GM12891 (cell line): ENCODE measurements at regions not wholly inside any gene's neighbourhood (a gene's known extent, or its start where the extent isn't known, plus 50 kb on each side); places are given as distances from the start of the nearest gene placed in this dataset.
"Not testable (repeated sequence)": the region's sequence is repeated elsewhere in the genome, so short reads cannot be mapped to it uniquely, and the experiment has no call there.

ENCODE experiments used
- DNase-seq: peaks from one replicate; pipeline ENCODE4 v3.0.0; 2011; ENCODE audit warnings: low spot score; ENCODE audit not compliant: insufficient read length
- FAIRE-seq: peaks from 2 replicates; lab custom pipeline; 2011; peaks lifted over from hg19 to GRCh38; lab: Jason Lieb, UNC
- PAX5 ChIP-seq: IDR thresholded peaks from 2 replicates; pipeline ENCODE4 v1.6.1; 2011; ENCODE audit warnings: low read length, moderate library complexity, mild to moderate bottlenecking; ENCODE audit not compliant: insufficient read depth, severe bottlenecking
- POLR2A ChIP-seq: IDR thresholded peaks from 2 replicates; pipeline ENCODE4 v1.6.1; 2011; ENCODE audit warnings: low read depth, low read length, control low read depth
- POLR2AphosphoS5 ChIP-seq: IDR thresholded peaks from 2 replicates; pipeline ENCODE4 v1.6.1; 2011; ENCODE audit warnings: low read depth, low read length, control low read depth
- POU2F2 ChIP-seq: IDR thresholded peaks from 2 replicates; pipeline ENCODE4 v1.6.1; 2011; ENCODE audit warnings: low read depth, mild to moderate bottlenecking, control low read depth, low read length, moderate library complexity
- SPI1 ChIP-seq: IDR thresholded peaks from 2 replicates; pipeline ENCODE4 v1.6.1; 2011; ENCODE audit warnings: low read depth, low read length, control low read depth
- TAF1 ChIP-seq: IDR thresholded peaks from 2 replicates; pipeline ENCODE4 v1.6.1; 2011; ENCODE audit warnings: low read depth, low read length, control low read depth

DNA sequence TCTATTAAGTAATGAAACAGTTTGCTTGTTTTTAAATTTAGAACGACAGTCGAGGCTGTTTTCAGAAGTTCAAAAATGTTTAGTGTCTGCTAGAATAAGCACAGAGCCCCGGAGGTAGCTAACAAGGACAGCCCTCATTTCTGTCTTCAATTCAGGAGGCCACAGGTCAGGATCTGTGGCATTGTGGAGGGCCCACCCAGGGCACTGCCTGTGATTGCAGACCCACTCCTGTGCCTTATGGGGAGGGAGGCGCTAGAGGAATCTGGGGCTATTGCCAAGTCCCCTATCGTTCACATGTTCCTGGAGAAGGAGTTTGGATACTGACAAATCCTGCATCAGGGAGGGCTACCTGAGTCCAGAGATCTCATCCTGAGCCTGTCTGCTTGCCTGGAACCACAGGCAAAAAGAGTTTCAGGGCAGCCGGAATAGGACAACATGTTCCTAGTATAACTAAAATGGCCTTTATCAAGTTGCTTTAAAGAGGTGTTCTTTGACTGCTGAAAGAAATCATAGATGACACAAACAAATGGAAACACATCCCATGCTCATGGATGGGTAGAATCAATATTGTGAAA lies 141.5 kb upstream of the ROPN1 start:
- DNase-seq = no peak
- FAIRE-seq = no peak
- TF ChIP-seq PAX5 = no peak
- TF ChIP-seq POLR2A = no peak
- no peak for TF ChIP-seq POLR2AphosphoS5
- no peak for TF ChIP-seq TAF1
- no peak for TF ChIP-seq POU2F2
- no peak for TF ChIP-seq SPI1

DNA sequence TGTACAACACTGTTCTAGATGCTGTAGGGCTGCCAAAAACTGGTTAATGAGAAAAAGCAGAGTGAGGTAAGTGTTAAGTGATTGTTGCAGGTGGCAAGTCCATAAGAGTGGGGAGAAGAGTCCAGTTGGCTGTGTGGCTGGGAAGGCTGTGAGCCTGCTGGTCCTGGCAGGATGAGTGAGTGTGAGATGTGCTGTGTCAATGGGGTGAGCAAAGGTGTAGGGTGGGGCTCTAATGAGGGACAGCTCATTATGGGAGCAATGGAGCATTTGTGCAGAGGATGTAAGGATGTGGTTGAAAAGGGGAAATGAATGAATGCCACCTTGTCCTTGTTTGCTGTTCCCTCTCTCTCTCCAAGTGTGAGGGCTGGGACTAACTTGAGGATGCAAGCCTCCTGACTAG lies 145.3 kb upstream of the ROPN1 start:
- DNase-seq (no peak), FAIRE-seq (no peak)
- TF ChIP-seq PAX5 = no peak
- TF ChIP-seq POU2F2 = no peak
- TF ChIP-seq TAF1 = no peak
- TF ChIP-seq POLR2AphosphoS5 = no peak
- TF ChIP-seq POLR2A = no peak
- no peak for TF ChIP-seq SPI1

DNA sequence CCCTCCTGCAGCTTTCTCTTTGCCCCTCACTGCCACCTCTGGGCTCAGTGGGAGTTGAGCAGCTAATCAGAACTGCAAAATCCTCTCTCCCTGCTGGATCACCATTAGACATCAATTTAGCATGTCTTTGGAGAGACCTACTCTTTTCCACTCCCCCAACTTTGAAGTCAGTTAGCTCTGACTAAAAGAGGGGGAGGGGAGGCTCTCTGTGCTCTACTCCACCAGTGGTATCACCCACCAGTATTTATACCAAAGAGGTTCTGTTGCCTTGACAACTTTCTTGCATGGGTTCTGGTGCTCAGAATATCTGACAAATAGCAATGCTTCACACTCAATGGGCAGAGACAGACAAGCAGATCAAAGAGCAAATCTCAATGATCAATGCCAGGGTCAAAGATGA lies 146.2 kb upstream of the ROPN1 start:
- no peak for DNase-seq
- TF ChIP-seq PAX5 (no peak), SPI1 (no peak), POU2F2 (no peak), POLR2A (no peak), TAF1 (no peak), POLR2AphosphoS5 (no peak)
- no peak for FAIRE-seq

DNA sequence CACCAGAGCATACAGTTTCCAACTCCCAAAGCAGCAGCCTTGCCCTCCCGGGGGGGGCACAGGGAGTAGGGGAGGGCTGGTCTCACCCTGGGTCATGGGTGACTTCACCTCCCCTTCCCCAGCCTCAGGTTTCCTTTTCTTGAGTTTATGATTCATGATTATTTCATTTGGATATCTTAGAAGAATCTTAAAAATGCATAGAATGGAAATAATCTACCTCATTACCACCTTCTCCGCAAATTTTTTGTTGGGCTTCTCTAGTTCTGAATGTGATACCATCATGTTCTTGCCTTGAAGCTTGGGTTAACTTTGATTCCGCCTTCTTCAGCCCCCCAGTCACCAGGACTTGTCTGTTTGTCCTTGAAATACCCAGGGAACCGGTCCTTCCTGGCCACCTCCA lies 148.8 kb upstream of the ROPN1 start:
- DNase-seq (no peak), FAIRE-seq (no peak)
- TF ChIP-seq TAF1 = no peak
- TF ChIP-seq SPI1 = no peak
- TF ChIP-seq POLR2A = no peak
- TF ChIP-seq PAX5 = no peak
- TF ChIP-seq POU2F2 = no peak

DNA sequence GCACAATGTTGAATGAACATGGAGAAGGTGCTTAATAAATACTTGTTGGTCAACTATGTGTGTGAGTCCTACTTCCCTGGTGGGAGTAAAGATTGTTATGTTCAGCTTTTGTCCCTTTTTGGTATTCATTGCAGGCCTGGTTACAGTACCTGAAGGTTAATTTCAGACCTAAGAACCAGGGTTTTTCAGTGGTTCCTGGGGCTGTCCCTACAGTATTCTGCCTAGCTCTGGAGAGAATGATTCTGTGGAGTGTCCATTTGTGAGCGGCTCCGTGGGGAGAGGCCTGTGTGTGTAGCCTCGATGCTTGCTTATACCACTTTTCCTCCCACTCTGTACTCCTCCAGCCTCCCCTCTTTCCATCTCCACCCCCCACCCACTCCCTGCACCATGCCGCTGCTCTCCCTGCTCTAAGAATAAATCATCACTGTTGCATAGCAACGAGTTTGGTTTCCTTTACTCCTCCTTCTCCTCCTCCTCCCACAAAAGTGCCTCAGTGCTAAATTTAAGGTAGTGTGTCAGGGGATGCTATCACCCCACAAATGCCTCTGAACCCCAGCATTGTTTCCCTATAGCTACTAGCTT lies 150.6 kb upstream of the ROPN1 start:
- FAIRE-seq (no peak), DNase-seq (no peak)
- TF ChIP-seq POLR2A (no peak), TAF1 (no peak), PAX5 (no peak), SPI1 (no peak), POLR2AphosphoS5 (no peak), POU2F2 (no peak)

DNA sequence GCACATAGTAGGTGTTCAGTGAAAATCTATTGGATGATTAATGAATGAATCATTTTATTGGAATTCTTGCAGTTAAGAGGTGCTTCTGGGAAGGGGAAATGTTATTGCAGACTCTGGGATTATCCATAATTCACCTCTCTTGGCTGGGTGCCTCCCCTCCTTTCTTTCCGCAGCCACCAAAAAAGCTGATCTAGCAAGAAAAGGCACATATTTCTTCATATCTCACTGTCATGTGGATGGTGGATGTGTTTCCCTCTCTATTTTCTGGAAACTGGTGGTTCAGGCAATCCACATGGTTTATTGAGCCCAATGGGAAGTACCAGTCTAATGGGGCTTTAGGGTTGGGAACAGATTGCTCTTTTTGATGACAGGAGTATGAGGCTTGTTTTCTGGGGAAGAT lies 151.1 kb upstream of the ROPN1 start:
- FAIRE-seq (no peak), DNase-seq (no peak)
- no peak for TF ChIP-seq POLR2AphosphoS5

DNA sequence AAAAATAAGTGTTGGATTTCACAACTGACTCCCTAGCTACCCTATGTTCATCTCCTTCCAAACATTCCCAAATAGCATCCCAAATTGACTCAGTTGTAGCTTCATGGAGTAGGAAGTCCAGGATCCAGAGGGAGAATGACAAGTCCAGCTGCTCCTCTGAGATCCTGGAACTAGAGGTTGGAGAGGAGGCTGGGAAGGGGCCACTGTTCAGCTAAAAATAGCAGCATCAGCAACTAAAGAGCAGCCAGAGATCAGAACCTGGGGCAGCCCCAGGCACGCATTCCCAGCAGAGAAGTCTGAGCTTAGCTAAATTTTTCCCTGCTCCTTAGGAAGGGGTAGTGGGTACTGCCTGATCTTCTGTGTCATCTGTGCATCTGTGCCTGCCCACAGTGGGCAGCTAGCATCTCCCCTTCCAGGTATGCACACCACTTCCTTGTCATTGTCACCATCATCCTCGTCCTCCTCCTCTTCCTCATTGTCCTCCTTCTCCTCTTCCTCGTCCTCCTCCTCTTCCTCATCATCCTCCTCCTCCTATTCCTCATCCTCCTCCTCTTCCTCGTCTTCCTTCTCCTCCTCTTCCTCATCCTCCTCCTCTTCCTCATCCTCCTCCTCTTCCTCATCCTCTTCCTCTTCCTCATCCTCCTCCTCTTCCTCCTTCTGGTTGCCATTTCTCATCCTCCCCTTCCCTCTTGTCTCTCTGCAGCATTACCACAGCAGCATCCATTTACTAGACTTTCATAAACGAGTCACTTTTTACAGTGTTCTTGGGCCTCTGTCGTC lies 152.3 kb upstream of the ROPN1 start:
- no peak for DNase-seq
- no peak for TF ChIP-seq POU2F2
- FAIRE-seq = no peak

DNA sequence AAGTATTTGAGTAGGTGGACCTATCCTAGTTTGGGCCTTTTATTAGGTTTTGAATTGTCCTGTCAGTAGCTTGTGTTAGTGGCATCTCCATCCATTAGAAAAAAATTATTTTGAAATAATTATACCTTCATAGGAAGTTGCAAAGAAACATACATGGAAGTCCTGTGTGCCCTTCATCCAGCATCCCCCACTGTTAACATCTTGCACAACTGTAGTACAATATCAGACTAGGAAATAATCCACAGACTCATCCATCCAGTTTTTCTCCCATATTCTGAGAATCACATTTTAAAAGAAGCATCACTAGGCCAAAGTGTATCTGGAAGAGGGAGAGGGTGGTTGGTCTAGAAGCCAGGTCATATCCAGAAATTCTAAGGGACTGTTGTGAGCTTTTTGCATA lies 155.5 kb upstream of the ROPN1 start:
- TF ChIP-seq POLR2A (no peak), TAF1 (no peak), POLR2AphosphoS5 (no peak), PAX5 (no peak)
- FAIRE-seq (no peak), DNase-seq (no peak)

DNA sequence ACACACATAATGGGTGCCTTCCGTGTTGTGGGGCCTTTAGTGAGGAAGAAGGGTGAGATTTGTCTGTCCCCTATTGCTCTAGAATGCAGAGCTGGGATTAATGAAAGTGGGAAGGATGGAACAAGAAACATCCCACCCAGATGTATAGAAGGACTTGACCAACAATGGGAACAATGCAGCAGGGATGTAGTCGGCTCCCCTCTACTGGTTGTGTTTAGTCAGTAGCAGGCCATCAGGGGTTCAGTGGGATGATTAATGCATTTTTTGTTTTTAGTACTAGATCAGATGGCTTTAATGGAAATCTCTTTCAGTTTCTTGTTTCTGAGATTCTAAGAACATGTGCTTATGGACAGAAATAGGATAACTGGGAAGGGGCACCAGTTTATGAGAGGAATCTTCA lies 156.0 kb upstream of the ROPN1 start:
- FAIRE-seq (no peak), DNase-seq (no peak)
- TF ChIP-seq SPI1 = no peak
- no peak for TF ChIP-seq PAX5
- TF ChIP-seq POLR2A = no peak
- no peak for TF ChIP-seq POLR2AphosphoS5
- TF ChIP-seq POU2F2 = no peak
- TF ChIP-seq TAF1 = no peak

DNA sequence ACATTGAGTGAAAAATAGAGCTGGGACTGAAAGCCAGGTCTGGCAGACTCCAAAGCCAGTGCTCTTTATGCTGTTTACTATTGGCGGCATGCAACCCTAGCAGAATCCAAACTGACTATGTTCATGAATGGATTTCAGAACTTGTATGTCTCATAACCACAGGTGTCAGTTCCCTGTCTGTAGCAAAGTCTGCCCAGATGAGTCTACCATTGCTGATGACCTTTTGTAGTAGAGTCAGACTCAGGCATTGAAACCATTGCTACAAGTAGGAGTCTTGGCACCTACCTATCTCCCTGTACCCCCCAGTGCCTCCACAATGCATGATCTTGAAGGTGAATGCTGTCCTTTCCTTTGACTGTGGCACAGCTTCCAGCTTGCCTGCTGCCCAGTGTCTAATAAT lies 157.2 kb upstream of the ROPN1 start:
- no peak for DNase-seq
- TF ChIP-seq PAX5 = no peak
- no peak for TF ChIP-seq TAF1
- TF ChIP-seq SPI1 = no peak
- no peak for TF ChIP-seq POU2F2
- no peak for TF ChIP-seq POLR2AphosphoS5
- TF ChIP-seq POLR2A = no peak
- FAIRE-seq = no peak

DNA sequence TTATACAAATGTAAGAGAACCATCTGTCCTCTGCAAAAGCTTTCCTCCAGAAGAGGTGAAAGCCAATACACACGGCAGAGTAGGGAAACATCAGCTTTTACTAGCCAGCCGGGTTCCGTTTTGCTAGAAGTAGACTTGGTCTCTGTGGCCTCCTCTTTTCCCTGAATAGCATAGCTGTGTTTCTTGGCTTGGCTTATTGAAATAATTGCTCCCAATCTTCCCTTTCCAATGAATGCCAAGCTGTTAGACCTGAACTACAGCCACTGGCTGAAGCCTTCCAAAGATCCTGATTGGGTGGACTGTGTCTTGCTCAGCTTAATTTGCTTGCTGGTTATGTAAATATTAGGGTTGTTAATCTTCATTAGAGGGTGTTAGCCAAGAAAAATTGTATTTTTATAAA lies 157.8 kb upstream of the ROPN1 start:
- DNase-seq (no peak), FAIRE-seq (no peak)
- no peak for TF ChIP-seq TAF1
- no peak for TF ChIP-seq PAX5

DNA sequence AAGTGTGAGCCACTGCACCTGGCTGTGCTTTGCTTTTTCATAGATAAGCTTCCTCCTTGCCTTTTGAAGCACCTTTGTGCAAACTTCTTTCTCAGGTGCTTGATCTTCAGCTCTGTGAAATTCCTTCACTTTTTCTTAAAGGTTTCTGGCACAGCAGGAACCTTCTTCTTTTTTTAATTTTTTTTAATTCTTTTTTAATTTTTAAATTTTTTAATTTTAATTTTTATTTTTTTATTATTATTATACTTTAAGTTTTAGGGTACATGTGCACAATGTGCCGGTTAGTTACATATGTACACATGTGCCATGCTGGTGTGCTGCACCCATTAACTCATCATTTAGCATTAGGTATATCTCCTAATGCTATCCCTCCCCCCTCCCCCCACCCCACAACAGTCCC lies 161.0 kb upstream of the ROPN1 start:
- not testable (repeated sequence) for FAIRE-seq

More for the DNA sequence above, 161.0 kb upstream of the ROPN1 start:
- DNase-seq = not testable (repeated sequence)
